NCI-H345 (cell line): ENCODE measurements at regions not wholly inside any gene's neighbourhood (a gene's known extent, or its start where the extent isn't known, plus 50 kb on each side); places are given as distances from the start of the nearest gene placed in this dataset.

Experiments used
- DNase-seq: peaks from one replicate; lab custom pipeline; 2025; lab: John Stamatoyannopoulos, UW

GRCh38 chr21:19683492-19683891 lies 1279.9 kb upstream of the TMPRSS15 start:
- no peak for DNase-seq

- peak; percentile 12 for DNase-seq
These were observed 1280.7 kb upstream of the TMPRSS15 start for GRCh38 chr21:19684328-19684727.

- DNase-seq, result no peak
These were observed 1288.6 kb upstream of the TMPRSS15 start for GRCh38 chr21:19692231-19692630.

- no peak for DNase-seq
These were observed 1292.2 kb upstream of the TMPRSS15 start for GRCh38 chr21:19695796-19696195.

- no peak for DNase-seq
These were observed 1296.9 kb upstream of the TMPRSS15 start for GRCh38 chr21:19700476-19700875.

- no peak for DNase-seq
These were observed 1295.5 kb upstream of the NCAM2 start for GRCh38 chr21:19702726-19703125.

- no peak for DNase-seq
These were observed 1293.4 kb upstream of the NCAM2 start for GRCh38 chr21:19704832-19705231.

- no peak for DNase-seq
These were observed 1285.8 kb upstream of the NCAM2 start for GRCh38 chr21:19712441-19712840.

- no peak for DNase-seq
These were observed 1284.9 kb upstream of the NCAM2 start for GRCh38 chr21:19713313-19713712.

GRCh38 chr21:19724081-19724480 lies 1274.1 kb upstream of the NCAM2 start:
- no peak for DNase-seq

GRCh38 chr21:19731251-19731650 lies 1267.0 kb upstream of the NCAM2 start:
- DNase-seq, result no peak

GRCh38 chr21:19759836-19760235 lies 1238.4 kb upstream of the NCAM2 start:
- no peak for DNase-seq

GRCh38 chr21:19767546-19767945 lies 1230.7 kb upstream of the NCAM2 start:
- no peak for DNase-seq

GRCh38 chr21:19771881-19772280 lies 1226.3 kb upstream of the NCAM2 start:
- DNase-seq, result no peak

- no peak for DNase-seq
These were observed 1222.1 kb upstream of the NCAM2 start for GRCh38 chr21:19776076-19776475.

- no peak for DNase-seq
These were observed 1216.1 kb upstream of the NCAM2 start for GRCh38 chr21:19781881-19782652.

- no peak for DNase-seq
These were observed 1212.3 kb upstream of the NCAM2 start for GRCh38 chr21:19785941-19786340.

GRCh38 chr21:19792004-19792403 lies 1206.2 kb upstream of the NCAM2 start:
- no peak for DNase-seq

- DNase-seq, result no peak
These were observed 1191.0 kb upstream of the NCAM2 start for GRCh38 chr21:19807201-19807600.

- DNase-seq, result no peak
These were observed 1187.4 kb upstream of the NCAM2 start for GRCh38 chr21:19810779-19811178.

GRCh38 chr21:19830446-19830845 lies 1167.8 kb upstream of the NCAM2 start:
- no peak for DNase-seq

GRCh38 chr21:19832551-19832950 lies 1165.7 kb upstream of the NCAM2 start:
- no peak for DNase-seq

GRCh38 chr21:19833082-19833481 lies 1165.1 kb upstream of the NCAM2 start:
- DNase-seq, result no peak

- no peak for DNase-seq
These were observed 1155.6 kb upstream of the NCAM2 start for GRCh38 chr21:19842601-19843000.
